Heart left ventricle (tissue), 16 donors: ENCODE measurements at regions not wholly inside any gene's neighbourhood (a gene's known extent, or its start where the extent isn't known, plus 50 kb on each side); places are given as distances from the start of the nearest gene placed in this dataset.
"Not testable (repeated sequence)": the region's sequence is repeated elsewhere in the genome, so short reads cannot be mapped to it uniquely, and the experiment has no call there.

Source experiments
- ATAC-seq, 4 donors: fragments of 200-7000 bp; cut with Tn5 transposase; one replicate each; pipeline ENCODE4 v1.9.1; 2020 to 2022; ENCODE audit warnings: moderate library complexity in 4 of 4, mild to moderate bottlenecking in 3 of 4, moderate number of reproducible peaks in 1 of 4
- DNase-seq, 5 donors: peaks; one replicate each; pipeline ENCODE4 v3.0.0-alpha.2; 2020
- H3K27ac ChIP-seq, 12 donors: fragments of 200-600 bp; sonication (generic) in 4 of 12; one replicate each; pipeline versions ENCODE4 v1.5.0 to v1.8.0; 2016 to 2022; ENCODE audit warnings: mild to moderate bottlenecking in 2 of 12
- H3K27me3 ChIP-seq, 9 donors: fragments of 200-600 bp; sonication (generic) in 2 of 9; one replicate each; pipeline versions ENCODE4 v1.5.1 to v1.8.0; 2016 to 2022; ENCODE audit warnings: mild to moderate bottlenecking in 3 of 9
- H3K36me3 ChIP-seq, 9 donors: fragments of 200-600 bp; sonication (generic) in 2 of 9; one replicate each; pipeline versions ENCODE4 v1.5.0 to v1.8.0; 2018 to 2022; ENCODE audit warnings: mild to moderate bottlenecking in 2 of 9
- H3K4me1 ChIP-seq, 12 donors: fragments of 200-600 bp; sonication (generic) in 4 of 12; one replicate each; pipeline versions ENCODE4 v1.5.0 to v1.8.0; 2016 to 2022; ENCODE audit warnings: mild to moderate bottlenecking in 3 of 12
- H3K4me3 ChIP-seq, 12 donors: fragments of 200-600 bp; sonication (generic) in 4 of 12; one replicate each; pipeline versions ENCODE4 v1.5.0 to v1.8.0; 2017 to 2022; ENCODE audit warnings: mild to moderate bottlenecking in 9 of 12, moderate library complexity in 4 of 12
- H3K9me3 ChIP-seq, 12 donors: fragments of 200-600 bp; sonication (generic) in 4 of 12; one replicate each; pipeline versions ENCODE4 v1.5.0 to v1.8.0; 2016 to 2022; ENCODE audit warnings: mild to moderate bottlenecking in 1 of 12
- CTCF ChIP-seq, 12 donors: fragments of 200-600 bp; sonication (generic) in 4 of 12; IDR thresholded peaks; one replicate each; pipeline versions ENCODE4 v1.5.0 to v1.8.0; 2018 to 2022; ENCODE audit warnings: antibody characterized with exemption in 12 of 12, mild to moderate bottlenecking in 5 of 12
- POLR2A ChIP-seq, 2 donors: fragments of 450-650 bp; IDR thresholded peaks; one replicate each; pipeline ENCODE4 v1.6.1; 2017; ENCODE audit warnings: antibody characterized with exemption in 2 of 2, mild to moderate bottlenecking in 2 of 2, moderate library complexity in 2 of 2
- WGBS, 4 donors: extraction: QIAGEN DNeasy Blood & Tissue Kit in 2 of 4; methylation state at CpG; one replicate each; pipeline versions ENCODE4 v1.1.5 to v1.1.7; 2013 to 2018; 5-methylcytosine and 5-hydroxymethylcytosine counted together
- intact Hi-C, 10 donors: fragments of 100-400 bp; cut with DNase I; formaldehyde crosslinking; loops; one replicate each; pipeline versions ENCODE4 v1.11.1 to v1.14.2; 2022
- donor health status: ischemic (EF 13 %, LVEDD 7.1; RV severe dilation, severe dysfunction).
- donor health status: healthy with polysubstance abuse.
- donor health status: DM: no; HTN: yes; CAD: no.
- donor health status: DM: no; HTN: no; CAD: no.
- donor health status: ischemic (EF 25% LVEDD 6.9; RV normal size, moderate dysfunction).
- donor health status: ischemic (EF 25% LVEDD 5.7; RV mildly dilated, moderate dysfunction).
- donor health status: healthy.
- donor health status: DM: yes; HTN: yes; CAD: no.
- donor health status: ischemic (EF 35%, LVEDD 5.7; RV mildly dilated, moderate dysfunction).
- donor health status: nonischemic (EF 11% LVEDD 7.7; RV severe dilation, severe dysfunction).
- donor health status: DM: yes; HTN: yes; CAD: no.
- donor health status: PGD.
- donor health status: ischemic (EF 29% LVEDD 5.4; RV normal size, mild dysfunction).
- donor health status: nonischemic (EF 23%, LVEDD 6.1; RV moderate dilation, normal function).

- H3K4me1 ChIP-seq = no peaks in the 10 kb centered on the region
- no peak for DNase-seq
- no peaks in the 10 kb centered on the region for H3K36me3 ChIP-seq
- 25 to 28% (median 27%) methylated on average over 7 of the region's 7 CpGs for WGBS, 4 donors
- no peak overlapping the region for H3K27ac ChIP-seq
- no peak overlapping the region for H3K4me3 ChIP-seq
- ATAC-seq = no peak
- intact Hi-C loops = no loop called here
- no peaks in the 10 kb centered on the region for H3K9me3 ChIP-seq
- H3K27me3 ChIP-seq = peaks cover 0 to 18% (median 3%) of the 10 kb centered on the region in 9 donors
- TF ChIP-seq POLR2A (IDR thresholded peaks at IDR 0.05) = no peak
- TF ChIP-seq CTCF (IDR thresholded peaks at IDR 0.05) = peak in 10 of 12 donors; percentile 14 to 43 (median 35)
Observed at GRCh38 chr16:17556276-17557052, 85.7 kb upstream of the XYLT1 start.

GRCh38 chr16:17555176-17555575 is 84.4 kb upstream of the XYLT1 start:
- H3K27me3 ChIP-seq = peaks cover 0 to 18% (median 3%) of the 10 kb centered on the region in 9 donors
- no peaks in the 10 kb centered on the region for H3K4me1 ChIP-seq
- TF ChIP-seq CTCF (IDR thresholded peaks at IDR 0.05) (no peak), POLR2A (IDR thresholded peaks at IDR 0.05) (no peak)
- intact Hi-C loops = no loop called here
- DNase-seq = no peak
- no peaks in the 10 kb centered on the region for H3K9me3 ChIP-seq
- H3K27ac ChIP-seq = no peak overlapping the region
- no peaks in the 10 kb centered on the region for H3K36me3 ChIP-seq
- no peak for ATAC-seq
- no peak overlapping the region for H3K4me3 ChIP-seq
- 55 to 73% (median 61%) methylated on average over 5 of the region's 5 CpGs for WGBS, 4 donors

GRCh38 chr16:17552351-17552750 is 81.6 kb upstream of the XYLT1 start:
- H3K9me3 ChIP-seq = no peaks in the 10 kb centered on the region
- no peak overlapping the region for H3K27ac ChIP-seq
- no peak for ATAC-seq
- intact Hi-C loops = no loop called here
- TF ChIP-seq POLR2A (IDR thresholded peaks at IDR 0.05) (no peak), CTCF (IDR thresholded peaks at IDR 0.05) (no peak)
- no peaks in the 10 kb centered on the region for H3K36me3 ChIP-seq
- no peak for DNase-seq
- no peak overlapping the region for H3K4me3 ChIP-seq
- H3K4me1 ChIP-seq = no peaks in the 10 kb centered on the region
- WGBS, 4 donors = 89 to 92% (median 91%) methylated on average over 5 of the region's 5 CpGs
- H3K27me3 ChIP-seq = peaks cover 0 to 18% (median 3%) of the 10 kb centered on the region in 9 donors

GRCh38 chr16:17551682-17552081 is 80.9 kb upstream of the XYLT1 start:
- H3K27ac ChIP-seq, H3K4me1 ChIP-seq, H3K9me3 ChIP-seq, DNase-seq, ATAC-seq, H3K36me3 ChIP-seq, intact Hi-C loops, H3K4me3 ChIP-seq: not testable (repeated sequence)
- peaks cover 0 to 18% (median 3%) of the 10 kb centered on the region in 9 donors for H3K27me3 ChIP-seq
- 81 to 85% (median 85%) methylated on average over 6 of the region's 6 CpGs for WGBS, 4 donors

GRCh38 chr16:17548825-17549224 is 78.1 kb upstream of the XYLT1 start:
- no peak for DNase-seq
- intact Hi-C loops = no loop called here
- no peaks in the 10 kb centered on the region for H3K4me1 ChIP-seq
- no peak for ATAC-seq
- H3K4me3 ChIP-seq = no peak overlapping the region
- H3K36me3 ChIP-seq = no peaks in the 10 kb centered on the region
- H3K27me3 ChIP-seq = peaks cover 0 to 10% (median 0%) of the 10 kb centered on the region in 9 donors
- 63 to 69% (median 67%) methylated on average over 4 of the region's 4 CpGs for WGBS, 4 donors
- peaks cover 0 to 4% (median 0%) of the 10 kb centered on the region in 12 donors for H3K9me3 ChIP-seq
- no peak for TF ChIP-seq CTCF (IDR thresholded peaks at IDR 0.05)
- no peak for TF ChIP-seq POLR2A (IDR thresholded peaks at IDR 0.05)
- H3K27ac ChIP-seq = no peak overlapping the region
